Small intestine (tissue), 7 donors: ENCODE measurements at regions not wholly inside any gene's neighbourhood (a gene's known extent, or its start where the extent isn't known, plus 50 kb on each side); places are given as distances from the start of the nearest gene placed in this dataset.

Experiments used
- DNase-seq, 2 donors: peaks; one replicate each; pipeline versions ENCODE4 v3.0.0 to v3.0.0-alpha.2; 2013
- FAIRE-seq: peaks from 2 replicates; lab custom pipeline; 2012; peaks lifted over from hg19 to GRCh38; lab: Jason Lieb, UNC
- H3K27ac ChIP-seq, 3 donors: one replicate each; pipeline ENCODE4 v1.5.1; 2013; ENCODE audit warnings: low read length in 2 of 3, mild to moderate bottlenecking in 2 of 3, control low read depth in 1 of 3, inconsistent platforms in 1 of 3, low read depth in 1 of 3, moderate library complexity in 1 of 3
- H3K27me3 ChIP-seq, 3 donors: one replicate each; pipeline ENCODE4 v1.6.1; 2013; ENCODE audit warnings: low read length in 3 of 3, inconsistent platforms in 1 of 3; ENCODE audit not compliant: control insufficient read depth in 3 of 3, insufficient read depth in 3 of 3
- H3K36me3 ChIP-seq, 3 donors: one replicate each; pipeline ENCODE4 v1.6.1; 2013; ENCODE audit warnings: low read length in 3 of 3, inconsistent platforms in 1 of 3, low read depth in 1 of 3, mild to moderate bottlenecking in 1 of 3, moderate library complexity in 1 of 3; ENCODE audit not compliant: control insufficient read depth in 3 of 3, insufficient read depth in 2 of 3
- H3K4me1 ChIP-seq, 3 donors: one replicate each; pipeline ENCODE4 v1.6.1; 2013; ENCODE audit warnings: low read length in 2 of 3, inconsistent platforms in 1 of 3, low read depth in 1 of 3, mild to moderate bottlenecking in 1 of 3, moderate library complexity in 1 of 3; ENCODE audit not compliant: control insufficient read depth in 3 of 3, insufficient read depth in 2 of 3
- H3K4me3 ChIP-seq, 3 donors: one replicate each; pipeline ENCODE4 v1.5.1; 2013; ENCODE audit warnings: low read length in 3 of 3, control low read depth in 1 of 3, inconsistent platforms in 1 of 3, low read depth in 1 of 3, mild to moderate bottlenecking in 1 of 3, moderate library complexity in 1 of 3
- H3K9me3 ChIP-seq, 2 donors: one replicate each; pipeline ENCODE4 v1.6.1; 2013; ENCODE audit warnings: low read depth in 1 of 2, low read length in 1 of 2; ENCODE audit not compliant: control insufficient read depth in 2 of 2, insufficient read depth in 1 of 2
- WGBS, 3 donors: extraction: QIAGEN DNeasy Blood & Tissue Kit; methylation state at CpG; one replicate each; pipeline ENCODE4 v1.1.7; 2013; 5-methylcytosine and 5-hydroxymethylcytosine counted together
- donor health status: healthy with polysubstance abuse.
- donor health status: control.
- donor health status: control.
- donor health status: Bipolar disorder and iron deficiency.
- donor health status: healthy.

DNA sequence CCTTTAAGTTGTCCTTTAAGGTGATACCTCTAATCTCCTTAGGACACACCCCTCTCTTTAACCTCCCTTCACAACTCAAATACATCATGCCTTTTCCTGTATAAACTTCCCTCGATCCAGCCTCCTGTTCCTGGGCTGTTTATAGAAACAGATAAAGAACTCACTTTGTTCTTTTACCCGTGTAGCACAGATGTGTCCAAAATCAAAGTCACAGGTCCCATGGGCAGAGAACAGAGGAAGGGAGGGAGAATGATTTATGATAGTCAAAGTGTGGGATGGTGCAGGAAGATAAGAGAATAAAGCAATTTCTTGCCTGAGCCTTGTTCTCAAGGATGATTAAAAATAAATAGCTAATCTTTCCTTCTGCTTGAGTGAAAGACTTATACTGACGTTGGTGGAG is 50.3 kb upstream of the CABCOCO1 start:
- Histone ChIP-seq H3K4me3 (no peak overlapping the region), H3K27ac (no peak overlapping the region), H3K36me3 (no peaks in the 10 kb centered on the region), H3K27me3 (no peaks in the 10 kb centered on the region), H3K9me3 (no peaks in the 10 kb centered on the region), H3K4me1 (no peaks in the 10 kb centered on the region)
- DNase-seq (peak; percentile 14 to 32), FAIRE-seq (no peak)
- WGBS, 3 donors = 5 to 20% (median 9%) methylated on average over 3 of the region's 3 CpGs

DNA sequence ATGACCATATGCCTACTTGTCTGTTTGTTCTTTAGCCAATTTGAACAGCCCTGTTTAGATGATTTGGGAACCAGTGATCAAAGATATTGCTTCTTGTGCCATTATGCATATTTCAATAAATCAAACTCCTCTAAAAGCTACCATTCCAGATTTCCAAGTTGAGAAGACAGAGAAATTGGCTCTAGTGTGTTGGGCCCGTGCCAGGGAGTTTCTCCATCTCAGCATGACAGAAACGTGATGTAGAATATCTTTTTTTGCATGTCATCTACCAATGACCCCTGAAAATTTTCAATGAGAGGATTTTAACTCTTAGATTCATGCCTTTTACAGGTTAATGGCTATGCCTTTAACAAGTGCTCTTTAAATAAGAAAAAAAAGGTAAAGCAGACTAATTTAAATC is 50.7 kb upstream of the CABCOCO1 start:
- Histone ChIP-seq H3K9me3 (no peaks in the 10 kb centered on the region), H3K27me3 (no peaks in the 10 kb centered on the region), H3K27ac (no peak overlapping the region), H3K4me1 (no peaks in the 10 kb centered on the region), H3K4me3 (no peak overlapping the region), H3K36me3 (no peaks in the 10 kb centered on the region)
- DNase-seq (no peak), FAIRE-seq (no peak)
- WGBS, 3 donors = 20 to 30% (median 27%) methylated on average over 2 of the region's 2 CpGs

DNA sequence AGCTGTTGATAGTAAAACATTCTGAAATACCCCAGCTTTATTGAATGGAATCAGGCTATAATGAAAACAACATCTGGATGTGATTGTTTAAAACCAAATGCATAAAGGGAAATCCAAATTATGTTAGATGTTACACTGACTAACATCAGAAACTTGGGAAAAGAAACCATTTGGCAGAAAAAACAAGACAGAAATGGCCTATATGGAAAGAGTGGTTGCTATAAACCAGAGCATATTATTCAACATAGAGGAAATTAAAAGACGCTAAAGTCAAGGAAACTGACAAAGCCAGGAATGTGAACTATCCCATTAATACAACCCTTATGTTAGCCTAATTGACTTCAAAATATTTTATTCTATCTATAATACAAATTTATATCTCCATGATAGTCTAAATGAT is 53.0 kb upstream of the CABCOCO1 start:
- Histone ChIP-seq H3K4me3 (no peak overlapping the region), H3K4me1 (no peaks in the 10 kb centered on the region), H3K36me3 (no peaks in the 10 kb centered on the region), H3K27ac (no peak overlapping the region), H3K9me3 (no peaks in the 10 kb centered on the region), H3K27me3 (no peaks in the 10 kb centered on the region)
- FAIRE-seq = no peak
- WGBS, 3 donors = 82 to 95% (median 91%) methylated on average over 1 of the region's 1 CpG
- DNase-seq = no peak

DNA sequence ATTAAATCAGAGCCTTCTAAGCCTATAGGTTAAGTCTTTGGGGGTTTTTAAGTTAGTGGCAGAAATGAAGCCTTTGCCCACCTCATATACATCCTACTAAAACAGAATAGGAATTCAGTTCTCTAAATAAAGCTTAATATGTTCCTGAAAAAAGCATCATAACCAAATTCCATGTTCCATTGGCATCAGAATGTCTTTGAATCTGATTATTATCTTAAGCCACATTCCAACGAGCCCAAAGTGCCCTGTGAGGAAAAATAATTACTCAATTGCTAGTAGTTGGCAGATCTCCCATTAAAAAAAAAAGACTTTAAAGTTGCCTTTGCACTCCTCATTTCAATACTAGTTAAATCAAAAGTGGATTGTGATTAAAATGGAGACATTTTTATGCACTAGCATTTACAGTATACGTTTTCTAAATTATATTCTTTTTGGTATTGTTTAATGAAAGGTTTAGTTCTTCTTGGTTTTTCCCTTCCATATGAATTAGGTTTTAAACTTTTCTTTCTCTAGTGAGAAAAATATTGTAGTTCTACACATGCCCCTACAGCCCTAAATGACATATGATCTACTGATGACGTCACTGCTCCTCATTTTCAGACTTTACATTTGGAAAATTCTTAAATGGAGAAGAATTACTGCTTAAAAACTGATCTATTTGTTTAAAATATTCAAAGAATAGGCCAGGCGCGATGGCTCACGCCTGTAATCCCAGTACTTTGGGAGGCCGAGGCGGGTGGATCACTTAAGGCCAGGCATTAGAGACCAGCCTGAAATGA is 54.3 kb upstream of the CABCOCO1 start:
- DNase-seq (no peak), FAIRE-seq (no peak)
- H3K27ac ChIP-seq = no peak overlapping the region
- no peaks in the 10 kb centered on the region for H3K36me3 ChIP-seq
- no peak overlapping the region for H3K4me3 ChIP-seq
- no peaks in the 10 kb centered on the region for H3K4me1 ChIP-seq
- WGBS, 3 donors = 80 to 81% (median 80%) methylated on average over 8 of the region's 8 CpGs
- H3K9me3 ChIP-seq = no peaks in the 10 kb centered on the region
- no peaks in the 10 kb centered on the region for H3K27me3 ChIP-seq

DNA sequence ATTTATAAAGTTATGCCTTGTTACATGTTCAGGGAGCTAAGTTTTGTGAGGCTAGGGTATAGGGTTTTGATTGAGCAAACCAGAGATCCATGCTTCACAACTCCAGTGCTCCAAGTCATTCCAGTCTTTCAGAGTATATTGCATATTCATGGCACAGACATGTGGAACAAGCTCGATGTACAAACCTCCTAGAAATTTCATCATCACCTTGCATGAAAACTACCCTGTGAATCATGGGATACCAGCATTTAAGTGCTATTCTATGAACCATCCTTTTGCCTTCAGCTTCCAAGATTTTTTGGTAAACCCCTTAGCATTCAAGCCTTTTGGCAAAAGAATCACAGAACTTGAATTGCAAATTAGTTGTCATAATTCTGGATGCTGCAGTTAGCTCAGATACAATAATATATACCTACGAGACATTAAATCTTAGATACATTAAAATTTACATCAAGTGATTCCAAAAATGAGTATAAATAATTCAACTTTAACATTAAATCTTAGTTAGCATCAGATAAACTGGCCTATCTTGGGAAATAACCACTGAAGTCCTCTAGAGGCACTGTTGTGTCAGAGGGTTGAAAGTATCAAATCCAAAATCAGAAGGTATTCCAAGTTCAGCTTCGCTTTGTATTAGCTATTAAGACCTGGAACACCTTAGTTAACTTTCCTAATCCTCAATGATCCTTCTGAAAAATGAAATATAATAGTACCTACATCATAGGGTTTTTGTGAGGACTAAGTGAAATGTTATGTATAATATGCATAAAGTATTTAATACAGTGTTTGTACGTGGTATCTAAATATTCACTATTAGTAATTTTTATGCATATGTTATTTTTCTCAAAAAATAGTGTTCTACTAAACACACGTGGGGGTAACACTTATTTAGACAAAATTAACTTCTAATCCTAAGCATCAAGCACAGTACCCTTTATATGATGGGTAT is 55.5 kb upstream of the CABCOCO1 start:
- Histone ChIP-seq H3K4me3 (no peak overlapping the region), H3K4me1 (no peaks in the 10 kb centered on the region), H3K27me3 (no peaks in the 10 kb centered on the region), H3K9me3 (no peaks in the 10 kb centered on the region), H3K36me3 (no peaks in the 10 kb centered on the region), H3K27ac (no peak overlapping the region)
- WGBS, 3 donors = 64 to 77% (median 77%) methylated on average over 5 of the region's 5 CpGs
- no peak for FAIRE-seq
- DNase-seq = peak in 1 of 2 donors; percentile 34

DNA sequence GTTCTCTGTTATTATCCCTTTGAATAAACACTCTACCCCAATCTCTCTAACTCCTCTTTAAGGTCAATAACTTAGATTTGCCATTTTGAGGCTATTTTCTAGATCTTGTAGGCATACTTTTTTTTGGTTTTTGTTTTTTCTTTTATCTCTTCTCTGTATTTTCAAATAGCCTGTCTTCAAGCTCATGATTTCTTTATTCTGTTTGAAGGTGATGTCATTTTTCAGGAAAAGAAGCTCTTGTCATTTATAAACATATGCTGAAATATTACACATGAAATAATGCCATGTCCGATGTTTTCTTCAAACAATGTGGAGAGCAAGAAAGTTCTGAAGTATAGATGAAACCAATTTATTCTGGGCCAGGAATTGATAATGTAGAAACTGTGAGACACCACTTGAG is 57.5 kb upstream of the CABCOCO1 start:
- H3K36me3 ChIP-seq = no peaks in the 10 kb centered on the region
- H3K4me3 ChIP-seq = no peak overlapping the region
- FAIRE-seq (no peak), DNase-seq (no peak)
- H3K27ac ChIP-seq = no peak overlapping the region
- no peaks in the 10 kb centered on the region for H3K9me3 ChIP-seq
- 77 to 100% (median 93%) methylated on average over 1 of the region's 1 CpG for WGBS, 3 donors
- H3K4me1 ChIP-seq = no peaks in the 10 kb centered on the region
- H3K27me3 ChIP-seq = no peaks in the 10 kb centered on the region

DNA sequence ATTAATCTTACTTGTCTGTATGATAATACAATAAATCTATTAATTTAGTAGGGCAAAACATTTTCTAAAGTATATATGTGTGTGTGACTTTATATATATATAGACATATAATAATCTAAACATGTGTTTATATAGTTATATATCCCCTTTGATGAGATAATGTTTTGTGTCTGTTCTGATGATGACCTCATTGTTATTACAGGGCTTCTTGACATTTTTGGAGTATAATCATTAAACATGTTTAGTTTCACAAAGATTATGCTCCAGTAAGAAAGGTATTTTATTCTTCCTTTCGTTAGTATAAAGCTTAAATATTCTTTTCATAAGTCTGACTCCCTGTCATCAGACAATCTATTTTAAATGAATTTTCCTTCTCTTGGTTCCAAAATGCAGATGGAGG is 62.3 kb upstream of the CABCOCO1 start:
- H3K27ac ChIP-seq = no peak overlapping the region
- no peak overlapping the region for H3K4me3 ChIP-seq
- WGBS, 3 donors = 56 to 82% (median 67%) methylated on average over 1 of the region's 1 CpG
- H3K4me1 ChIP-seq = no peaks in the 10 kb centered on the region
- H3K9me3 ChIP-seq = no peaks in the 10 kb centered on the region
- H3K27me3 ChIP-seq = no peaks in the 10 kb centered on the region
- no peak for DNase-seq
- peak; percentile 65 for FAIRE-seq
- no peaks in the 10 kb centered on the region for H3K36me3 ChIP-seq

DNA sequence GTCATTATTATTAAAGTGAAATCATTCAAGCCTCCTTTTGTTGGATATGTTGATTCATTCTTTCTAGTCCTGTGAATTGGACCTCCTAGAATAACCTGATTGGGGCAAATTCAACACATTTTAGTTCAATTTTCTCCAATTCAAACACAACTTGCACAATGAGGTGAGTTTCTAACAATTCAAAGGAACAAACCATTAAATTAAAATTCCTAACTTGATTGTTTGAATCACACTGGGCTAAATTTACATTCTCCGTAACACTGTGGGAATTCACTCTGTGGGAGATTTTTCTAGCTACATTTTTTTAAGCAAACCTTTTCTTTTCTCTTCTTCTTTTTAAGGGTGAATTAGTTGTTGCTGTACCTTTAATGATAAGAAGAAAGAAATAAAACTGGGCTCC is 68.3 kb upstream of the CABCOCO1 start:
- 91 to 100% (median 98%) methylated on average over 1 of the region's 1 CpG for WGBS, 3 donors
- H3K36me3 ChIP-seq = no peaks in the 10 kb centered on the region
- H3K27ac ChIP-seq = no peak overlapping the region
- no peak for FAIRE-seq
- no peaks in the 10 kb centered on the region for H3K9me3 ChIP-seq
- H3K27me3 ChIP-seq = no peaks in the 10 kb centered on the region
- no peak for DNase-seq
- no peak overlapping the region for H3K4me3 ChIP-seq
- no peaks in the 10 kb centered on the region for H3K4me1 ChIP-seq
